ENCODE measurements at regions not wholly inside any gene's neighbourhood (a gene's known extent, or its start where the extent isn't known, plus 50 kb on each side); places are given as distances from the start of the nearest gene placed in this dataset.

DNA sequence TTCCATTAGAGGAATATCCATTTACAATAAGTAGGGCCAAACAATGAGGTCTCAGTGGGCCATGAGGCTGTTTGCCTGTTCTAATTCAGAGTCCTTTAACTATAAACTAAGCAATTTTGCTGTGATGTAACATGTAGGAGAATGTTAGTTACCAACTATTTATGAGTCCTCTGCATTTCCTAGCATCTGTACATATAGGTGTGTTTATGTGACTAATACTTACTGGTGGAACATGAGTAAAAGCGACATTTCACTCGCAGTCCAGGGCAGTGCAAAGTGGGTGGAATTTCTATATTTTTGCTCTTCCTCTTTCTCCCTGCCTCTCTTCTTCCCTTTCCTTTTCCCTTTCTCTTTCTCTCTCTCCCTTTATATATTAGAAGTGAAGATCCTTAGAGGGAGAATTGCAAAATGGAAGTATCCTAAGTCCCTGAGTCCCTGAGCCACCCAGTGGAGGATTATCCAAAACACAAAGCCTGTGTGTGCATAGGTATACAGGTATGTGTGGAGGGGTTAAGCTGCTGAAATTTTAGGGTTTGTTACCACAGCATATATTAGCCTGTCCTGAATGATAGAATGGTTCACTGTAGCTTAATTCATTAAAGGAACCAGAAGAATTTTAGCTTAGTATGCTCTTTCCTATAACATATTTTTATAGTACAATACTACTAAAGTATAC is 487.0 kb upstream of the FANCL start:
- TF ChIP-seq CTCF (IDR thresholded peaks at IDR 0.05) = no peak
- TF ChIP-seq POLR2A (IDR thresholded peaks at IDR 0.05) = no peak

Data from transverse colon (tissue), 3 donors.